Hepatocyte (in vitro differentiated cells): ENCODE measurements at regions not wholly inside any gene's neighbourhood (a gene's known extent, or its start where the extent isn't known, plus 50 kb on each side); places are given as distances from the start of the nearest gene placed in this dataset.

Experiments
- CTCF ChIP-seq: fragments of 200-600 bp; sonication (generic); IDR thresholded peaks from 2 replicates; pipeline ENCODE4 v1.5.1; 2016; ENCODE audit warnings: antibody characterized with exemption, mild to moderate bottlenecking; ENCODE audit not compliant: poor library complexity
- EZH2phosphoT487 ChIP-seq: fragments of 200-600 bp; sonication (generic); IDR thresholded peaks from one replicate; pipeline ENCODE4 v1.6.1; 2018; ENCODE audit warnings: antibody characterized with exemption, mild to moderate bottlenecking, low read depth, moderate library complexity; ENCODE audit not compliant: unreplicated experiment, severe bottlenecking

GRCh38 chr1:67559222-67559700, 125.7 kb upstream of the GADD45A start:
- TF ChIP-seq CTCF (no peak), EZH2phosphoT487 (no peak)
